Uterus (tissue), 3 donors: ENCODE measurements at regions not wholly inside any gene's neighbourhood (a gene's known extent, or its start where the extent isn't known, plus 50 kb on each side); places are given as distances from the start of the nearest gene placed in this dataset.

Experiments
- DNase-seq, 2 donors: peaks; one replicate each; pipeline ENCODE4 v3.0.0-alpha.2; 2019 to 2020
- H3K27ac ChIP-seq, 2 donors: fragments of 200-600 bp; sonication (generic); 1 replicate in 1 of 2; 2 replicates in 1 of 2; pipeline ENCODE4 v1.5.1; 2016 to 2018
- H3K27me3 ChIP-seq, 2 donors: fragments of 200-600 bp; sonication (generic); one replicate each; pipeline ENCODE4 v1.5.1; 2018 to 2019; ENCODE audit warnings: control low read depth in 1 of 2
- H3K36me3 ChIP-seq, 2 donors: fragments of 200-600 bp; sonication (generic); one replicate each; pipeline ENCODE4 v1.5.1; 2019; ENCODE audit warnings: control low read depth in 1 of 2
- H3K4me1 ChIP-seq, 2 donors: fragments of 200-600 bp; sonication (generic); one replicate each; pipeline ENCODE4 v1.5.1; 2018 to 2019; ENCODE audit warnings: control low read depth in 1 of 2
- H3K4me3 ChIP-seq, 2 donors: fragments of 200-600 bp; sonication (generic); 1 replicate in 1 of 2; 2 replicates in 1 of 2; pipeline ENCODE4 v1.5.1; 2018 to 2019; ENCODE audit warnings: mild to moderate bottlenecking in 1 of 2
- H3K9me3 ChIP-seq, 2 donors: fragments of 200-600 bp; sonication (generic); one replicate each; pipeline ENCODE4 v1.5.1; 2019; ENCODE audit warnings: control low read depth in 1 of 2
- POLR2A ChIP-seq, 2 donors: fragments of 450-650 bp; IDR thresholded peaks; one replicate each; pipeline ENCODE4 v1.6.1; 2016; ENCODE audit warnings: antibody characterized with exemption in 2 of 2, mild to moderate bottlenecking in 1 of 2, moderate library complexity in 1 of 2
- intact Hi-C: fragments of 100-400 bp; cut with DNase I; formaldehyde crosslinking; loops from one replicate; pipeline ENCODE4 v1.15.1; 2023; ENCODE audit warnings: low total_unique reads
- TF ChIP-seq, protein P1 (sequence below), 4 experiments: fragments of 200-600 bp in 2 of 4; fragments of 450-650 bp in 2 of 4; sonication (generic) in 2 of 4; IDR thresholded peaks; one replicate each; pipeline ENCODE4 v1.5.1; 2016 to 2019; ENCODE audit warnings: antibody characterized with exemption in 4 of 4, mild to moderate bottlenecking in 2 of 4, moderate library complexity in 1 of 4
- donor health status: DM: yes; HTN: yes; CAD: no.

DNA sequence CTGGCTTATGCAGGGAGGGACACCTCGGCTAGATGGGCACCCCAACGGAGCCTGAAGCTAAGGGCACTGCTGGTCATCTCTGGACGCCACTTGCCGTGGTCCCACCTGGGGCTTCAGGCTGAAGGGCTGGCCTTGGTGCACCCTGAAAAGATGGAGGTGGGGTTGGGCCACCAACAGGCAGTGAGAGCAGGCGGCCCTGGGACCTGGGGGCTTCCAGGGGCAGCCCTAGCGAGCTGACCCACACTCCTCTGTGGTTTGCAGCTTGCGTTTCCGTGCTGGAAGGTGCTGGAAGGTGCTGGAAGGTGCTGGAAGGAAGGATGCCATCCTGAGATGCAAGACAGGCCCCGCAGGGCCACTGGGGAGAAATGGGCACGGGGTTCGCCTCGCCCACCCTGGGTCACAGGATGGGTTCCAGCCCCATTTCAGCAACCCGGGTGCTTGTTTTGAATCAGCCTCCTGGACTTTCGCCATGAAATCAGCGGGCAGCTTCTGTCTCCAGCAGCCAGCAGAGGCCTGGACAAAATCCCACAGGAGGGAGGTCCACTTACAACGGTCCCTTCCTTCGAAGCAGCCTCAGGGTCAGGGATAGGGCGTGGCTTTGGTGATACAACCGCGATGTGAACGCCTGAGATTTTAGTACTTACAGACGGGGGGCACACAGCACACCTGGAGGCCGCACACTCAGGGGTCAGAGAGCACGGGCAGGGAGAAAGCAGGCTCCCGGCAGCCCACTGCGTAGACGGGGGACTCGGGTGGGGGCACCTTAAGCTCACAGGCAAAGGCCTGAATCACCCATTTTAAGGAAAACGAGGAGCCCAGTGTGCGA, 303.1 kb upstream of the IRX4 start:
- no peak for DNase-seq
- Histone ChIP-seq H3K36me3 (no peaks in the 10 kb centered on the region), H3K4me3 (no peak overlapping the region), H3K27ac (no peak overlapping the region), H3K4me1 (no peaks in the 10 kb centered on the region), H3K27me3 (no peaks in the 10 kb centered on the region), H3K9me3 (no peaks in the 10 kb centered on the region)
- TF ChIP-seq POLR2A (IDR thresholded peaks at IDR 0.05) = no peak
- TF ChIP-seq, protein P1, sequence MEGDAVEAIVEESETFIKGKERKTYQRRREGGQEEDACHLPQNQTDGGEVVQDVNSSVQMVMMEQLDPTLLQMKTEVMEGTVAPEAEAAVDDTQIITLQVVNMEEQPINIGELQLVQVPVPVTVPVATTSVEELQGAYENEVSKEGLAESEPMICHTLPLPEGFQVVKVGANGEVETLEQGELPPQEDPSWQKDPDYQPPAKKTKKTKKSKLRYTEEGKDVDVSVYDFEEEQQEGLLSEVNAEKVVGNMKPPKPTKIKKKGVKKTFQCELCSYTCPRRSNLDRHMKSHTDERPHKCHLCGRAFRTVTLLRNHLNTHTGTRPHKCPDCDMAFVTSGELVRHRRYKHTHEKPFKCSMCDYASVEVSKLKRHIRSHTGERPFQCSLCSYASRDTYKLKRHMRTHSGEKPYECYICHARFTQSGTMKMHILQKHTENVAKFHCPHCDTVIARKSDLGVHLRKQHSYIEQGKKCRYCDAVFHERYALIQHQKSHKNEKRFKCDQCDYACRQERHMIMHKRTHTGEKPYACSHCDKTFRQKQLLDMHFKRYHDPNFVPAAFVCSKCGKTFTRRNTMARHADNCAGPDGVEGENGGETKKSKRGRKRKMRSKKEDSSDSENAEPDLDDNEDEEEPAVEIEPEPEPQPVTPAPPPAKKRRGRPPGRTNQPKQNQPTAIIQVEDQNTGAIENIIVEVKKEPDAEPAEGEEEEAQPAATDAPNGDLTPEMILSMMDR (IDR thresholded peaks at IDR 0.05) = no peak
- intact Hi-C loops = no loop called here

DNA sequence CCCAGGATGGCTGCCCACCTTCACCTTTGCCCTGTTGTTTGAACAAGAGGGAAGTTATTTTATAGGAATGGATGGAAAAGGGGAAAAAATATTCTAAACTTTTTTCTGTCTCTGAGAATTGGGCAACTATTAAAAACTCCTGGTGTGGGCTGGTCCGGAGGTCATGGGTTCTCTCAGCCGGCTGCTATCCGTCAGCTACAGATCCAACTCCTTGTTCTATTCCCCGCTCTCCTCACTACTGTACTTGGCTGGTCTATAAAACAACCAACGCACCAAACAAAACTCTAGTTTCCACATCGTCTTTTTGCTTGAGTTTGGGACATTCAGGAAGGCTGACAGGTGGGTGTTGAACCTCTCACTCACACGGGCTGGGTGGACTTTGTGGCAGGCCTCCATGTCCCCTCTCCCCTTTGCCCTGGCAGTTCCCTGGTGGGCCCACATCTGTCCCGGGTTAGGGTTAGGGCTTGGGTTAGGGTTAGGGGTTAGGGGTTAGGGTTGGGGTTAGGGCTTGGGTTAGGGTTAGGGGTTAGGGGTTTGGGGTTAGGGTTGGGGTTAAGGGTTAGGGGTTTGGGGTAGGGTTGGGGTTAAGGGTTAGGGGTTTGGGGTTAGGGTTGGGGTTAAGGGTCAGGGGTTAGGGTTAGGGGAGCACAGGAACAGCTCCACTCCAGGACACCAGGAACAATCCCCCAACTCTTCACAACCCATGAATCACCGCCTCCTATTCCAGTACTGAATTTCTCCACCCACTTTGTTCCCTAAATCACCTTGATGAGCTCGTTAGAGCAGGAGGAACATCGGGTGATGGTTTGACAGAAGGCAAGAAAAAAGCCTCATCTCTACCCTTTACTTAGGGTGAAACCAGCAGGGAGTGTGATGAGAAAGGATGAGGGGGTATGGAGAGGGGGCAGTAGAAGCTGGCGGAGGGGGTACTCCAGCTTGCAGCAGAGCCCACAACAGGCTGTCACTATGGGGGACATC, 302.1 kb upstream of the IRX4 start:
- no peak for DNase-seq
- intact Hi-C loops = no loop called here
- H3K4me1 ChIP-seq = no peaks in the 10 kb centered on the region
- H3K36me3 ChIP-seq = no peaks in the 10 kb centered on the region
- H3K9me3 ChIP-seq = no peaks in the 10 kb centered on the region
- no peak overlapping the region for H3K27ac ChIP-seq
- no peak overlapping the region for H3K4me3 ChIP-seq
- TF ChIP-seq, protein P1 (IDR thresholded peaks at IDR 0.05) = no peak
- TF ChIP-seq POLR2A (IDR thresholded peaks at IDR 0.05) = no peak
- no peaks in the 10 kb centered on the region for H3K27me3 ChIP-seq

DNA sequence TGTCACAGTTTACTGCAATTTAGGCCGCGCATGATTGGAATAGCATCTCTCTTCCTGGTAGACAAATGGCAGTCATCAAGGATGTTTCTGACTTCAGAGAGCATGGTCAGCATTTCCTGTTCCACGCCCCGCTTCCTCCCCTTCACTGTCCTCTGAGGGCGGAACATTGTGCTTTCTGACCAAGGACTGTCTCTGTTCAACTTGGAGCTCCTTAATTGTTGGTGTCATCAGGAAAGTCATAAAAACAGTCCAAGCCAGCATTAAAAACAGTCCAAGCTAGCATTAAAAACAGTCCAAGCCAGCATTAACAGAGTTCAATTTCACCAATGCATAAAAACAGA, 301.3 kb upstream of the IRX4 start:
- Histone ChIP-seq H3K4me3 (no peak overlapping the region), H3K36me3 (no peaks in the 10 kb centered on the region), H3K9me3 (no peaks in the 10 kb centered on the region), H3K27me3 (no peaks in the 10 kb centered on the region), H3K27ac (peak overlapping the region in 1 of 2 donors; percentile 13), H3K4me1 (no peaks in the 10 kb centered on the region)
- DNase-seq = no peak
- no peak for TF ChIP-seq POLR2A (IDR thresholded peaks at IDR 0.05)
- TF ChIP-seq, protein P1 (IDR thresholded peaks at IDR 0.05) = no peak
- intact Hi-C loops = no loop called here

DNA sequence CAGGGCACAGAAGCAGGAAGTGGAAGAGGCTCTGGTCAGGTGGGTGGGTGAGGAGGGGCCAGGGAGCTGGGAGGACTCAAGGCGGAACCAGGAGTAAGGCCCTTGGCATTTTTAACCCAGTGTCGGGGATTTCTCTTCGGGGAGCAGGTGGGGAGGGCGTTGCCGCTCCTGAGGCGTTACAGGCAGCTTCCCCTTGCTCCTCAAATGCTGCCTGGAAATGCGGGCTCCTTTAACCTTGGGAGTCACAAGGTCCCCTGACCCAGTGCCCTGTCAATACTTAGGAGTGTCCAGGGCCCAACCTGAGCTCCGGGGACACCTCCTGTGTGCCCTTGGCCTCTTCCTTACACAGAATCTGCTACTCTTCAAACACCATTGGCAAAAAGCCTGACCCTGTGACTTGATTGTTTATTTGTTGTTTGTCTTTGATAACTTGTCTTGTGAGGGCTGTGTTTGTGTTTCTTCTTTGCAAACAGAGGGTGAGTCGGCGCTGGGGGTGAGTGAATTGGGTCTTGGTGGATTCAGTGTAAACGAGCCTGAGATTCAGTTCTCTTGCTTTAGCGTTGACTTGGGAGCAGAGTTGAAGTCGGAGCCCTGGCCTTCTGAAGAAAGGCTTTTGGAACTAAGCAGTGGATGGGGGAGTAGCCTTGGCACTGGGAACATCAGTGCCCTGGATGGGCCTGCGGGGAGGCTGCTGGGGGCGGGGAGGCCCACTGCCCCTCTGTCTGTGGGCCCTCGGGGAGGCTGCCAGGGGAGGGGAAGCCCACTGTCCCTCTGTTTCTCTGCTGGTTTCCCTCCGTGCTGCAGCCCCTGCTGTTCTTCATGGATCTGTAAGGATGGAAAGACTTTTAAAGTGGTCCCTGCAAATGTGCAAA, 300.7 kb upstream of the IRX4 start:
- no peak overlapping the region for H3K4me3 ChIP-seq
- H3K9me3 ChIP-seq = no peaks in the 10 kb centered on the region
- intact Hi-C loops = no loop called here
- peak overlapping the region in 1 of 2 donors; percentile 13 for H3K27ac ChIP-seq
- TF ChIP-seq POLR2A (IDR thresholded peaks at IDR 0.05) = no peak
- TF ChIP-seq, protein P1 (IDR thresholded peaks at IDR 0.05) = no peak
- no peaks in the 10 kb centered on the region for H3K36me3 ChIP-seq
- no peaks in the 10 kb centered on the region for H3K4me1 ChIP-seq
- DNase-seq = no peak
- no peaks in the 10 kb centered on the region for H3K27me3 ChIP-seq
